ENCODE measurements at regions not wholly inside any gene's neighbourhood (a gene's known extent, or its start where the extent isn't known, plus 50 kb on each side); places are given as distances from the start of the nearest gene placed in this dataset.
"Not testable (repeated sequence)": the region's sequence is repeated elsewhere in the genome, so short reads cannot be mapped to it uniquely, and the experiment has no call there.

GRCh38 chr12:91885851-91886731 is 259.6 kb downstream of the BTG1 start:
- DNase-seq (ENCODE audit: low spot score) = no peak

GRCh38 chr12:91884230-91884629 is 261.4 kb downstream of the BTG1 start:
- no peak for DNase-seq (ENCODE audit: low spot score)

GRCh38 chr12:91883811-91884210 is 261.8 kb downstream of the BTG1 start:
- DNase-seq (ENCODE audit: low spot score) = no peak

GRCh38 chr12:91882910-91883309 is 262.7 kb downstream of the BTG1 start:
- DNase-seq (ENCODE audit: low spot score) = no peak

- no peak for DNase-seq (ENCODE audit: low spot score)
Observed at GRCh38 chr12:91880528-91880927, 265.1 kb downstream of the BTG1 start.

GRCh38 chr12:91877456-91878235 is 268.0 kb downstream of the BTG1 start:
- DNase-seq (ENCODE audit: low spot score) = no peak

- no peak for DNase-seq (ENCODE audit: low spot score)
Observed at GRCh38 chr12:91877022-91877421, 268.6 kb downstream of the BTG1 start.

GRCh38 chr12:91875671-91876070 is 270.0 kb downstream of the BTG1 start:
- not testable (repeated sequence) for DNase-seq (ENCODE audit: low spot score)

- DNase-seq (ENCODE audit: low spot score) = no peak
Observed at GRCh38 chr12:91874086-91874865, 271.4 kb downstream of the BTG1 start.

GRCh38 chr12:91871751-91872150 is 273.9 kb downstream of the BTG1 start:
- DNase-seq (ENCODE audit: low spot score) = no peak

GRCh38 chr12:91870872-91871707 is 274.6 kb downstream of the BTG1 start:
- DNase-seq (ENCODE audit: low spot score) = no peak

- no peak for DNase-seq (ENCODE audit: low spot score)
Observed at GRCh38 chr12:91868054-91868453, 277.6 kb downstream of the BTG1 start.

GRCh38 chr12:91866566-91866965 is 279.1 kb downstream of the BTG1 start:
- no peak for DNase-seq (ENCODE audit: low spot score)

GRCh38 chr12:91863702-91864101 is 281.9 kb downstream of the BTG1 start:
- no peak for DNase-seq (ENCODE audit: low spot score)

GRCh38 chr12:91861554-91861953 is 284.1 kb downstream of the BTG1 start:
- no peak for DNase-seq (ENCODE audit: low spot score)

- DNase-seq (ENCODE audit: low spot score) = no peak
Observed at GRCh38 chr12:91859347-91859746, 286.3 kb downstream of the BTG1 start.

GRCh38 chr12:91857813-91858542 is 287.7 kb downstream of the BTG1 start:
- DNase-seq (ENCODE audit: low spot score) = no peak

GRCh38 chr12:91854725-91855124 is 290.9 kb downstream of the BTG1 start:
- no peak for DNase-seq (ENCODE audit: low spot score)

- DNase-seq (ENCODE audit: low spot score) = no peak
Observed at GRCh38 chr12:91853350-91854127, 292.1 kb downstream of the BTG1 start.

GRCh38 chr12:91852634-91853033 is 293.0 kb downstream of the BTG1 start:
- DNase-seq (ENCODE audit: low spot score) = no peak

Data from RKO (cell line).